IPS DF 6.9 (cell line): ENCODE measurements at regions not wholly inside any gene's neighbourhood (a gene's known extent, or its start where the extent isn't known, plus 50 kb on each side); places are given as distances from the start of the nearest gene placed in this dataset.

ENCODE experiments used
- DNase-seq: peaks from one replicate; pipeline ENCODE4 v3.0.0-alpha.2; 2013; ENCODE audit warnings: low read depth, low spot score
- H3K27ac ChIP-seq: one replicate; pipeline ENCODE4 v1.5.1; 2013; ENCODE audit warnings: low read length, control low read depth
- H3K27me3 ChIP-seq: 2 replicates; pipeline ENCODE4 v1.6.1; 2013; ENCODE audit warnings: mild to moderate bottlenecking, low read length; ENCODE audit not compliant: control insufficient read depth, insufficient read depth
- H3K36me3 ChIP-seq: 2 replicates; pipeline ENCODE4 v1.6.1; 2013; ENCODE audit warnings: low read length; ENCODE audit not compliant: control insufficient read depth, insufficient read depth
- H3K4me1 ChIP-seq: 2 replicates; pipeline ENCODE4 v1.6.1; 2013; ENCODE audit warnings: low read length; ENCODE audit not compliant: control insufficient read depth, insufficient read depth
- H3K4me3 ChIP-seq: 2 replicates; pipeline ENCODE4 v1.5.1; 2013; ENCODE audit warnings: mild to moderate bottlenecking, low read length
- H3K9me3 ChIP-seq: 2 replicates; pipeline ENCODE4 v1.6.1; 2013; ENCODE audit warnings: low read length, inconsistent platforms; ENCODE audit not compliant: control insufficient read depth, insufficient read depth
- WGBS: extraction: QIAGEN DNeasy Blood & Tissue Kit; methylation state at CpG from one replicate; pipeline ENCODE4 v1.1.7; 2013; ENCODE audit warnings: mixed read lengths, missing lambda C conversion rate; ENCODE audit not compliant: insufficient read length, insufficient coverage; 5-methylcytosine and 5-hydroxymethylcytosine counted together

GRCh38 chr5:67374378-67374777 is 177.8 kb upstream of the CD180 start:
- Histone ChIP-seq H3K4me3 (no peak overlapping the region), H3K4me1 (no peaks in the 10 kb centered on the region), H3K36me3 (no peaks in the 10 kb centered on the region), H3K27me3 (no peaks in the 10 kb centered on the region), H3K27ac (no peak overlapping the region), H3K9me3 (no peaks in the 10 kb centered on the region)
- no peak for DNase-seq
- no CpG with 5 or more reads among the region's 2 CpGs for WGBS

GRCh38 chr5:67373518-67373917 is 176.9 kb upstream of the CD180 start:
- no peaks in the 10 kb centered on the region for H3K9me3 ChIP-seq
- no peaks in the 10 kb centered on the region for H3K4me1 ChIP-seq
- WGBS: no CpG with 5 or more reads among the region's 1 CpG
- H3K36me3 ChIP-seq: no peaks in the 10 kb centered on the region
- no peaks in the 10 kb centered on the region for H3K27me3 ChIP-seq
- H3K27ac ChIP-seq: no peak overlapping the region
- no peak overlapping the region for H3K4me3 ChIP-seq
- no peak for DNase-seq

GRCh38 chr5:67372887-67373286 is 176.3 kb upstream of the CD180 start:
- no CpG with 5 or more reads among the region's 1 CpG for WGBS
- no peaks in the 10 kb centered on the region for H3K4me1 ChIP-seq
- no peak for DNase-seq

GRCh38 chr5:67371924-67372323 is 175.3 kb upstream of the CD180 start:
- WGBS: no CpG with 5 or more reads among the region's 1 CpG
- Histone ChIP-seq H3K9me3 (no peaks in the 10 kb centered on the region), H3K36me3 (no peaks in the 10 kb centered on the region), H3K27ac (no peak overlapping the region), H3K4me1 (no peaks in the 10 kb centered on the region), H3K4me3 (no peak overlapping the region), H3K27me3 (no peaks in the 10 kb centered on the region)
- no peak for DNase-seq

More at GRCh38 chr5:67372887-67373286, 176.3 kb upstream of the CD180 start:
- Histone ChIP-seq H3K4me3 (no peak overlapping the region), H3K9me3 (no peaks in the 10 kb centered on the region), H3K36me3 (no peaks in the 10 kb centered on the region), H3K27me3 (no peaks in the 10 kb centered on the region), H3K27ac (no peak overlapping the region)

GRCh38 chr5:67366691-67367395 is 170.2 kb upstream of the CD180 start:
- H3K27ac ChIP-seq: no peak overlapping the region
- no peaks in the 10 kb centered on the region for H3K36me3 ChIP-seq
- H3K4me3 ChIP-seq: no peak overlapping the region
- no CpG with 5 or more reads among the region's 5 CpGs for WGBS
- H3K27me3 ChIP-seq: no peaks in the 10 kb centered on the region
- no peak for DNase-seq
- H3K4me1 ChIP-seq: no peaks in the 10 kb centered on the region; the same call in 1 of the 2 replicates
- no peaks in the 10 kb centered on the region for H3K9me3 ChIP-seq

- no peak for DNase-seq
- no peak overlapping the region for H3K4me3 ChIP-seq
- no peaks in the 10 kb centered on the region for H3K9me3 ChIP-seq
- no peaks in the 10 kb centered on the region; the same call in 1 of the 2 replicates for H3K4me1 ChIP-seq
- no peaks in the 10 kb centered on the region for H3K27me3 ChIP-seq
- H3K36me3 ChIP-seq: no peaks in the 10 kb centered on the region
- H3K27ac ChIP-seq: no peak overlapping the region
- no CpG with 5 or more reads among the region's 8 CpGs for WGBS
Measured at GRCh38 chr5:67366276-67366675, 169.7 kb upstream of the CD180 start.

- no peaks in the 10 kb centered on the region; the same call in 1 of the 2 replicates for H3K4me1 ChIP-seq
- no peaks in the 10 kb centered on the region for H3K36me3 ChIP-seq
- H3K27ac ChIP-seq: no peak overlapping the region
- DNase-seq: no peak
- H3K9me3 ChIP-seq: no peaks in the 10 kb centered on the region
- no peaks in the 10 kb centered on the region for H3K27me3 ChIP-seq
- WGBS: no CpG with 5 or more reads among the region's 3 CpGs
- H3K4me3 ChIP-seq: no peak overlapping the region
Measured at GRCh38 chr5:67364381-67364970, 167.9 kb upstream of the CD180 start.

GRCh38 chr5:67363963-67364362 is 167.4 kb upstream of the CD180 start:
- WGBS: no CpG with 5 or more reads among the region's 1 CpG
- no peaks in the 10 kb centered on the region; the same call in 1 of the 2 replicates for H3K4me1 ChIP-seq
- H3K36me3 ChIP-seq: no peaks in the 10 kb centered on the region
- DNase-seq: no peak
- no peak overlapping the region for H3K27ac ChIP-seq
- H3K4me3 ChIP-seq: no peak overlapping the region
- no peaks in the 10 kb centered on the region for H3K9me3 ChIP-seq
- H3K27me3 ChIP-seq: no peaks in the 10 kb centered on the region

GRCh38 chr5:67363180-67363709 is 166.6 kb upstream of the CD180 start:
- H3K9me3 ChIP-seq: no peaks in the 10 kb centered on the region
- no CpG with 5 or more reads among the region's 5 CpGs for WGBS
- H3K4me1 ChIP-seq: no peaks in the 10 kb centered on the region; the same call in 1 of the 2 replicates
- H3K36me3 ChIP-seq: no peaks in the 10 kb centered on the region
- no peaks in the 10 kb centered on the region for H3K27me3 ChIP-seq
- DNase-seq: no peak
- H3K4me3 ChIP-seq: no peak overlapping the region
- H3K27ac ChIP-seq: no peak overlapping the region

- WGBS: no CpG with 5 or more reads among the region's 6 CpGs
- Histone ChIP-seq H3K9me3 (no peaks in the 10 kb centered on the region), H3K27ac (no peak overlapping the region), H3K27me3 (no peaks in the 10 kb centered on the region), H3K36me3 (no peaks in the 10 kb centered on the region), H3K4me3 (no peak overlapping the region), H3K4me1 (no peaks in the 10 kb centered on the region; the same call in 1 of the 2 replicates)
- DNase-seq: no peak
Measured at GRCh38 chr5:67361932-67362729, 165.5 kb upstream of the CD180 start.
